ENCODE measurements at regions not wholly inside any gene's neighbourhood (a gene's known extent, or its start where the extent isn't known, plus 50 kb on each side); places are given as distances from the start of the nearest gene placed in this dataset.
A peak's percentile ranks its signal among the peaks of the same experiment; 100 is the strongest.

DNA sequence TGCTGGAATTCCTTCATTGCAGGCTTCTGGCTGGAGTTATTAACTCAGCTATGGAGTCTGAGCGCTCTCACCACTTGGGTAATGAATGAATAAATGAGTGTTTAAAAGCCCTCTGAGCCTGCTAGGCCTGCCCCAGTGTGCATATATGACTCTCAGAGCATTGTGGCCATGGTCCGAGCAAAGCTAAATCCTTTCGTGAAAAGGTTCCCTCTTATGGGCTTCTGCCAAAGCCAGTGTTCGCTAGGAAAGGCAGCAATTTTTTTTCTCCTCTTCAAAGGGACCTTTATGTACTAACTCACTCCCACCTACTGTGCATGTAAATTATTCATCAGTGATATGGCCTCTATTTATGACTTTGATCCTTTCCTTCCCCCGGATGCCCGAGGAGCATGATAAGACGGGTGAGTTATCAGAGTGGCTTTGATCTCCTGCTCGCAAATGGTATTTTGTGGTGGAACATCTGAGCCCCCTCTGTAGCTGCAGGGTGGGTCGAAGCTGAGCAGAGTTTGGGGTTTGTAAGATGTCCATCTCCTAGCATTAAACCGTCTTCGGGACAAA lies 88.6 kb downstream of the LINC00237 start (continued):
- no peak for TF ChIP-seq RFXAP (CRISPR knock-in tag; IDR thresholded peaks at IDR 0.05; ENCODE audit: borderline replicate concordance)
- TF ChIP-seq TBX2 (CRISPR knock-in tag; IDR thresholded peaks at IDR 0.05; ENCODE audit: borderline replicate concordance): peak; percentile 96
- TF ChIP-seq BCL6 (CRISPR knock-in tag; IDR thresholded peaks at IDR 0.05): peak; percentile 83
- TF ChIP-seq, protein P1, sequence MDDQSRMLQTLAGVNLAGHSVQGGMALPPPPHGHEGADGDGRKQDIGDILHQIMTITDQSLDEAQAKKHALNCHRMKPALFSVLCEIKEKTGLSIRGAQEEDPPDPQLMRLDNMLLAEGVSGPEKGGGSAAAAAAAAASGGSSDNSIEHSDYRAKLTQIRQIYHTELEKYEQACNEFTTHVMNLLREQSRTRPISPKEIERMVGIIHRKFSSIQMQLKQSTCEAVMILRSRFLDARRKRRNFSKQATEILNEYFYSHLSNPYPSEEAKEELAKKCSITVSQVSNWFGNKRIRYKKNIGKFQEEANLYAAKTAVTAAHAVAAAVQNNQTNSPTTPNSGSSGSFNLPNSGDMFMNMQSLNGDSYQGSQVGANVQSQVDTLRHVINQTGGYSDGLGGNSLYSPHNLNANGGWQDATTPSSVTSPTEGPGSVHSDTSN (CRISPR knock-in tag; IDR thresholded peaks at IDR 0.05; ENCODE audit: borderline replicate concordance): no peak
- TF ChIP-seq SOX6 (IDR thresholded peaks at IDR 0.05): no peak
- peak; percentile 66 for TF ChIP-seq SOX6 (CRISPR knock-in tag; IDR thresholded peaks at IDR 0.05)
- 0 out of 2 replicates have a peak, but pooled peaks have one; percentile 67 for TF ChIP-seq ZNF747 (CRISPR knock-in tag; IDR thresholded peaks at IDR 0.05; ENCODE audit: borderline replicate concordance)
- TF ChIP-seq, protein P2, sequence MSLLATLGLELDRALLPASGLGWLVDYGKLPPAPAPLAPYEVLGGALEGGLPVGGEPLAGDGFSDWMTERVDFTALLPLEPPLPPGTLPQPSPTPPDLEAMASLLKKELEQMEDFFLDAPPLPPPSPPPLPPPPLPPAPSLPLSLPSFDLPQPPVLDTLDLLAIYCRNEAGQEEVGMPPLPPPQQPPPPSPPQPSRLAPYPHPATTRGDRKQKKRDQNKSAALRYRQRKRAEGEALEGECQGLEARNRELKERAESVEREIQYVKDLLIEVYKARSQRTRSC (CRISPR knock-in tag; IDR thresholded peaks at IDR 0.05; ENCODE audit: low read depth): no peak
- TF ChIP-seq RORA (CRISPR knock-in tag; IDR thresholded peaks at IDR 0.05): no peak
- no peak for TF ChIP-seq ZNF3 (CRISPR knock-in tag; IDR thresholded peaks at IDR 0.05)
- TF ChIP-seq AKAP8 (CRISPR knock-in tag; IDR thresholded peaks at IDR 0.05): 0 out of 2 replicates have a peak, but pooled peaks have one; percentile 40
- TF ChIP-seq NR1H2 (CRISPR knock-in tag; IDR thresholded peaks at IDR 0.05; ENCODE audit: borderline replicate concordance, low read depth): no peak
- TF ChIP-seq ZKSCAN8 (CRISPR knock-in tag; IDR thresholded peaks at IDR 0.05; ENCODE audit: borderline replicate concordance): peak; percentile 47; the same call in 1 of the 2 replicates
- 0 out of 2 replicates have a peak, but pooled peaks have one; percentile 7 for TF ChIP-seq ZSCAN29 (CRISPR knock-in tag; conservative IDR thresholded peaks at IDR 0.05)
- peak; percentile 40; the same call in 1 of the 2 replicates for TF ChIP-seq RXRB (CRISPR knock-in tag; IDR thresholded peaks at IDR 0.05; ENCODE audit: borderline replicate concordance)
- no peak for TF ChIP-seq MAFG (CRISPR knock-in tag; IDR thresholded peaks at IDR 0.05)
- 0 out of 2 replicates have a peak, but pooled peaks have one; percentile 49 for TF ChIP-seq KLF9 (CRISPR knock-in tag; IDR thresholded peaks at IDR 0.05; ENCODE audit: low read depth)
- TF ChIP-seq KDM2A (CRISPR knock-in tag; IDR thresholded peaks at IDR 0.05; ENCODE audit: borderline replicate concordance, low read depth): peak; percentile 33; the same call in 1 of the 2 replicates
- TF ChIP-seq, protein P3, sequence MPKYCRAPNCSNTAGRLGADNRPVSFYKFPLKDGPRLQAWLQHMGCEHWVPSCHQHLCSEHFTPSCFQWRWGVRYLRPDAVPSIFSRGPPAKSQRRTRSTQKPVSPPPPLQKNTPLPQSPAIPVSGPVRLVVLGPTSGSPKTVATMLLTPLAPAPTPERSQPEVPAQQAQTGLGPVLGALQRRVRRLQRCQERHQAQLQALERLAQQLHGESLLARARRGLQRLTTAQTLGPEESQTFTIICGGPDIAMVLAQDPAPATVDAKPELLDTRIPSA (CRISPR knock-in tag; IDR thresholded peaks at IDR 0.05; ENCODE audit: borderline replicate concordance): no peak
- TF ChIP-seq, protein P4, sequence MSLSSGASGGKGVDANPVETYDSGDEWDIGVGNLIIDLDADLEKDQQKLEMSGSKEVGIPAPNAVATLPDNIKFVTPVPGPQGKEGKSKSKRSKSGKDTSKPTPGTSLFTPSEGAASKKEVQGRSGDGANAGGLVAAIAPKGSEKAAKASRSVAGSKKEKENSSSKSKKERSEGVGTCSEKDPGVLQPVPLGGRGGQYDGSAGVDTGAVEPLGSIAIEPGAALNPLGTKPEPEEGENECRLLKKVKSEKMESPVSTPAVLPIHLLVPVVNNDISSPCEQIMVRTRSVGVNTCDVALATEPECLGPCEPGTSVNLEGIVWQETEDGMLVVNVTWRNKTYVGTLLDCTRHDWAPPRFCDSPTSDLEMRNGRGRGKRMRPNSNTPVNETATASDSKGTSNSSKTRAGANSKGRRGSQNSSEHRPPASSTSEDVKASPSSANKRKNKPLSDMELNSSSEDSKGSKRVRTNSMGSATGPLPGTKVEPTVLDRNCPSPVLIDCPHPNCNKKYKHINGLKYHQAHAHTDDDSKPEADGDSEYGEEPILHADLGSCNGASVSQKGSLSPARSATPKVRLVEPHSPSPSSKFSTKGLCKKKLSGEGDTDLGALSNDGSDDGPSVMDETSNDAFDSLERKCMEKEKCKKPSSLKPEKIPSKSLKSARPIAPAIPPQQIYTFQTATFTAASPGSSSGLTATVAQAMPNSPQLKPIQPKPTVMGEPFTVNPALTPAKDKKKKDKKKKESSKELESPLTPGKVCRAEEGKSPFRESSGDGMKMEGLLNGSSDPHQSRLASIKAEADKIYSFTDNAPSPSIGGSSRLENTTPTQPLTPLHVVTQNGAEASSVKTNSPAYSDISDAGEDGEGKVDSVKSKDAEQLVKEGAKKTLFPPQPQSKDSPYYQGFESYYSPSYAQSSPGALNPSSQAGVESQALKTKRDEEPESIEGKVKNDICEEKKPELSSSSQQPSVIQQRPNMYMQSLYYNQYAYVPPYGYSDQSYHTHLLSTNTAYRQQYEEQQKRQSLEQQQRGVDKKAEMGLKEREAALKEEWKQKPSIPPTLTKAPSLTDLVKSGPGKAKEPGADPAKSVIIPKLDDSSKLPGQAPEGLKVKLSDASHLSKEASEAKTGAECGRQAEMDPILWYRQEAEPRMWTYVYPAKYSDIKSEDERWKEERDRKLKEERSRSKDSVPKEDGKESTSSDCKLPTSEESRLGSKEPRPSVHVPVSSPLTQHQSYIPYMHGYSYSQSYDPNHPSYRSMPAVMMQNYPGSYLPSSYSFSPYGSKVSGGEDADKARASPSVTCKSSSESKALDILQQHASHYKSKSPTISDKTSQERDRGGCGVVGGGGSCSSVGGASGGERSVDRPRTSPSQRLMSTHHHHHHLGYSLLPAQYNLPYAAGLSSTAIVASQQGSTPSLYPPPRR (CRISPR knock-in tag; IDR thresholded peaks at IDR 0.05; ENCODE audit: borderline replicate concordance): peak; percentile 86
- TF ChIP-seq MED1 (CRISPR knock-in tag; IDR thresholded peaks at IDR 0.05): peak; percentile 71
